GM18909 (cell line): ENCODE measurements at regions not wholly inside any gene's neighbourhood (a gene's known extent, or its start where the extent isn't known, plus 50 kb on each side); places are given as distances from the start of the nearest gene placed in this dataset.

Experiments used
- ATAC-seq: cut with Tn5 transposase; IDR thresholded peaks from one replicate; pipeline ENCODE4 v1.9.1; 2021; ENCODE audit warnings: mild to moderate bottlenecking; ENCODE audit not compliant: unreplicated experiment, poor library complexity

- no peak for ATAC-seq
These were observed 118.0 kb upstream of the PRICKLE1 start for GRCh38 chr12:42707312-42708226.

GRCh38 chr12:42706321-42706720 lies 116.8 kb upstream of the PRICKLE1 start:
- no peak for ATAC-seq

- no peak for ATAC-seq
These were observed 116.3 kb upstream of the PRICKLE1 start for GRCh38 chr12:42705863-42706262.

GRCh38 chr12:42704810-42705401 lies 115.4 kb upstream of the PRICKLE1 start:
- no peak for ATAC-seq

GRCh38 chr12:42704340-42704739 lies 114.8 kb upstream of the PRICKLE1 start:
- ATAC-seq = no peak

- no peak for ATAC-seq
These were observed 111.5 kb upstream of the PRICKLE1 start for GRCh38 chr12:42701084-42701483.

GRCh38 chr12:42698213-42698612 lies 108.7 kb upstream of the PRICKLE1 start:
- no peak for ATAC-seq

- ATAC-seq = no peak
These were observed 107.0 kb upstream of the PRICKLE1 start for GRCh38 chr12:42696406-42697149.

GRCh38 chr12:42695490-42695995 lies 106.0 kb upstream of the PRICKLE1 start:
- ATAC-seq = no peak

- no peak for ATAC-seq
These were observed 103.2 kb upstream of the PRICKLE1 start for GRCh38 chr12:42692749-42693148.

- ATAC-seq = no peak
These were observed 102.5 kb upstream of the PRICKLE1 start for GRCh38 chr12:42691991-42692557.

GRCh38 chr12:42690264-42690663 lies 100.7 kb upstream of the PRICKLE1 start:
- ATAC-seq = no peak

- no peak for ATAC-seq
These were observed 100.2 kb upstream of the PRICKLE1 start for GRCh38 chr12:42689699-42690098.

- no peak for ATAC-seq
These were observed 97.1 kb upstream of the PRICKLE1 start for GRCh38 chr12:42686514-42687172.

- ATAC-seq = no peak
These were observed 95.2 kb upstream of the PRICKLE1 start for GRCh38 chr12:42684802-42685071.

GRCh38 chr12:42683933-42684801 lies 94.6 kb upstream of the PRICKLE1 start:
- no peak for ATAC-seq

GRCh38 chr12:42683266-42683665 lies 93.7 kb upstream of the PRICKLE1 start:
- no peak for ATAC-seq

GRCh38 chr12:42679466-42679865 lies 89.9 kb upstream of the PRICKLE1 start:
- ATAC-seq = no peak

GRCh38 chr12:42677461-42677860 lies 87.9 kb upstream of the PRICKLE1 start:
- no peak for ATAC-seq
